ENCODE measurements at regions not wholly inside any gene's neighbourhood (a gene's known extent, or its start where the extent isn't known, plus 50 kb on each side); places are given as distances from the start of the nearest gene placed in this dataset.
"Not testable (repeated sequence)": the region's sequence is repeated elsewhere in the genome, so short reads cannot be mapped to it uniquely, and the experiment has no call there.

DNA sequence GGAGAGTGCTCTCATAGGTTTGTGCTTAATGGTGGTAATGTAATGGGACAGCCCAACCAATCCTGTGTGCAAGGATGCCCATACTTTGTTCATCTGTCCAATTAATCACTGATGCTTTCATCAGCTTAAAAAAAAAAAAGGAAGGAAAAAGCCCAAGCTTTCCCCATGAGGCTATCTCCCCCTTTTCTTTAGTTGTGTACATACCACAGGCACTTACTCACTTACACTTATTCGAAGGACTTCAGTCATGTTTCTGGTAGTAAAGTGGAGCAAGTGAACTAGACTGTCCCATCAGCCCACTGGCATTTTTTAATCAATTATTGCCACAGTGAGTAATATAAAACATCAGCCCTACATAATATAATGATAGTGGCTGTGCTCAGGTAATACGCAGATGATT lies 183.5 kb upstream of the UFM1 start:
- no peak for DNase-seq (ENCODE audit: extremely low read depth in 1 of 11, low read depth in 9 of 11, low spot score in 4 of 11)

DNA sequence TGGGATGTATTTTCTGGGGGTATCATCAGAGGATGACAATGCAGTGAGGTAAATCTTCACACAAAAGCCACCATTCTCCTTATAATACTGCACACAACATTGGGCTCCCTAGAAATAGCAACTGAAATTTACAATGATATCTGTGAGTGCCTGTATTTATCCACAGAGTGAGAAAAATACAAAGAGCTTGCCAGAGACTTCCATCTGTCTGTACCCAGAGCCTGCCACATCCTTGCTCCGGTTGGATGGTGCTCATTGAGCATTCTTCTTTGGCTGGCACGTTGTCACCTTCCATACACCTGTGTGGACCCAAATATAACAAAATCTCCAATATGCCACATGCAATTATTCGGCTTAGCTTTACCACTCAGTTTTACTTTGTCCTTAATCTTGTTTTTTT lies 189.5 kb upstream of the UFM1 start:
- DNase-seq (ENCODE audit: extremely low read depth in 1 of 11, low read depth in 9 of 11, low spot score in 4 of 11) = no peak

GRCh38 chr13:38159710-38160109 lies 189.9 kb upstream of the UFM1 start:
- DNase-seq (ENCODE audit: extremely low read depth in 1 of 11, low read depth in 9 of 11, low spot score in 4 of 11) = no peak

DNA sequence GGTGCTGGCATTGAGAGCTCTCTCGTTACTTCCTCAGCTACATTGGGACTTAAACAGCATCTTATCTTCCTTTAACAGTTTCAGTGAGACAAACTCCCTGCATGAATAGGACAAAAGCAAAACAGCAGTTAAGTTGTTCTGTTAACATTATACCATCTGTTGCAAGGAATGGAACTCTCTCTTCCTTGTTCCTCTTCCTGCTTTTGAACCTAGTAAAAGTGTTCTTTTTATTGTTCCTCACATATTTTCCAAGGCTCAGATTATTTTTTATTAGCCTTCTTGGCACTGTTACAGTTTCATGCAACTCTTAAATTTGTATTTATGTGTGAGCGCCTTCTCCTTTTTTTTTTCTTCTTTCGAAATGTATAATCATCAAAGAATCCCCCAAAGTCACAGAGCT lies 202.6 kb upstream of the UFM1 start:
- no peak for DNase-seq (ENCODE audit: extremely low read depth in 1 of 11, low read depth in 9 of 11, low spot score in 4 of 11)

- no peak for DNase-seq (ENCODE audit: extremely low read depth in 1 of 11, low read depth in 9 of 11, low spot score in 4 of 11)
Observed at GRCh38 chr13:38141792-38142191, 207.9 kb upstream of the UFM1 start.

DNA sequence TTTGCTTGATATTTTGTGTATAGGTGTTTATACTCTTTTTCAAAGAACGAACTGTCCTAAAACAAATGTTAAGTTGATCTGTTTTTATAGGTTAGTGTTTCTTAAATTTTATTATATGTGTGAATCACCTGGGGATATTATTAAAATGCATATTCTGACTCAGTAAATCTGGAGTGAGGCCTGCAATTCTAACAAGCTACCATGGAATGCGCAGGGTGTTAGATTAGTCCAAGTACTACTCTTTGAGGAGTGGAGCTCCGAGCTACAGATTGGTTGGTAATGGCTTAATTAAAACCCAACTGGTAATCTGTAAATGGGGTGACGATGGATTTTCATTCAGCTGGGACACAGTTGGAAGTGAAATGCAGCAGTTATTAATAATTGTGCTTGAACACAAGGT lies 214.1 kb upstream of the UFM1 start:
- no peak for DNase-seq (ENCODE audit: extremely low read depth in 1 of 11, low read depth in 9 of 11, low spot score in 4 of 11)

- no peak for DNase-seq (ENCODE audit: extremely low read depth in 1 of 11, low read depth in 9 of 11, low spot score in 4 of 11)
Observed at GRCh38 chr13:38121267-38121666, 228.4 kb upstream of the UFM1 start.

GRCh38 chr13:38103851-38104250 lies 234.3 kb upstream of the TRPC4 start:
- DNase-seq (ENCODE audit: extremely low read depth in 1 of 11, low read depth in 9 of 11, low spot score in 4 of 11) = no peak

- DNase-seq (ENCODE audit: extremely low read depth in 1 of 11, low read depth in 9 of 11, low spot score in 4 of 11) = no peak
Observed at GRCh38 chr13:38099751-38100150, 230.2 kb upstream of the TRPC4 start.

DNA sequence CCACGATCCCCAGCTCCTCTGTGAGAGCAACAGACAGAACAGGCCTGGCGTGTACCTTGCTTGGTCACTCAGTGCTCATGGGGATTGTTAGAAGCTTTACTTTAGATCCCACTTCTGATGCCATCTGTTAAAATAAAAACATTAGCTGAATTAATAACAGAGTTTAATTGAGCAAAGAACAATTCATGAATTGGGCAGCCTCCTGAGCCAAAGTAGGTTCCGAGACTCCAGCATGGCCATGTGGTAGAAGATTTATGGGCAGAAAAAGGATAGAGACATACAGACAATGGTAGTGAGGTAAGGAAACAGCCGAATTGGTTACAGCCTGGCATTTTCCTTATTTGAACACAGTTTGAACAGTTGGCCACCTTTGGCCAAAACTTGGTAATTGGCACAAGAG lies 223.9 kb upstream of the TRPC4 start:
- DNase-seq (ENCODE audit: extremely low read depth in 1 of 11, low read depth in 9 of 11, low spot score in 4 of 11) = no peak

DNA sequence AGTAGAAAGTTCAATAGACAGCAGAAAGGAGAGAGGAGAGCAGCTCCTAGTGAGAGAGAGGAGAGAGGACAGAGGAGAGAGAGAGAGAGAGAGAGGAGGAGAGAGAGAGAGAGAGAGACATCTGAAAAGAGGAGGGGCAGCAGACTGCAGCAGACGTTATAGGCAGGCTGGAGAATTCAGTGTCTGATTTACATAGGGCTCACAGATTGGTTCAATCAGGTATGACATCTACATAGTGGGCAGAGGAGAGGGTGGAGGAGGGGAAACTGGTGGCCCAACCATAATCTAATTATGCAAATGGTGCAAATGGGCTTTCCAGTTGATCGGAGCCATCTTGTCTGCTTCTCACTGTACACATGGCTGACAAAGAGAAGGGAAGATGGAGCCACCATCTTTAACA lies 221.3 kb upstream of the TRPC4 start:
- DNase-seq (ENCODE audit: extremely low read depth in 1 of 11, low read depth in 9 of 11, low spot score in 4 of 11) = no peak

DNA sequence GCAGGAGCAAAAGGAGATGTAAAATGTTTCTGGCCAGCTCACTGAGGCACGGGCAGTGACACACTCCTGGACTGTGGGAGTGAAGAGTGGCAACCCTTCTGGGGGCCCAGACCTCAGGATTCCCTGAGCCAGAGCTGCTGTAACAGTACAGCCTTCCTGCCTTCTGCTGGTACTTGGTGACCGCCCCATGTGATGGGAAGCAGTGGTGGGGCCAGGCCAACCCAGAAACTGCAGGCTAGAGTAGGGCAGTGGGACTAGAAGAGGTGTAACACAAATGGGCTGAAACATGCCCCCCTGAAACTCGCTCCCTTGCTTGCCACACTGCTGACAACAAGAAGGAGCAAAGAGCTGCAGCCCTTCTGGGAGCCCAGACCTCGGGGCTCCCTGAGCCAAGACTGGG lies 217.1 kb upstream of the TRPC4 start:
- DNase-seq (ENCODE audit: extremely low read depth in 1 of 11, low read depth in 9 of 11, low spot score in 4 of 11) = no peak

- no peak for DNase-seq (ENCODE audit: extremely low read depth in 1 of 11, low read depth in 9 of 11, low spot score in 4 of 11)
Observed at GRCh38 chr13:38086013-38086412, 216.4 kb upstream of the TRPC4 start.

DNA sequence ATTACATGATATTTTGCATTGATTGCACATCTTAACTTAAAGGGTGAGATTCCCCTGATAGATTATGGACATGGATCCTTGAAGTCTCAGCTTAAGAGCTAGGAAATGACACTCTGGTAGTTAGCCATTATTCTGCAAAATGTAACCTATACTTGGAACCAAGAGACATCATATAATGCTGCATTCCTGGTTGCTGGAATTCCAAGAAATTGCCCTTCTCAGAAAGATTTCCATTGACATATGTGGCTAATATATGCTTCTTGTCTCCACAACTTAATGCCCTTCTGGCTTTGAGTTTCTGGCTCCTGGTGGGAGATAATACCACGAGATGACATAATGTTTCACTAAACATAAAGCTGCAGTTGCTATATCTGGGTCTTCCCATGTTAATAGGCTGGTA lies 204.4 kb upstream of the TRPC4 start:
- DNase-seq (ENCODE audit: extremely low read depth in 1 of 11, low read depth in 9 of 11, low spot score in 4 of 11) = no peak

DNA sequence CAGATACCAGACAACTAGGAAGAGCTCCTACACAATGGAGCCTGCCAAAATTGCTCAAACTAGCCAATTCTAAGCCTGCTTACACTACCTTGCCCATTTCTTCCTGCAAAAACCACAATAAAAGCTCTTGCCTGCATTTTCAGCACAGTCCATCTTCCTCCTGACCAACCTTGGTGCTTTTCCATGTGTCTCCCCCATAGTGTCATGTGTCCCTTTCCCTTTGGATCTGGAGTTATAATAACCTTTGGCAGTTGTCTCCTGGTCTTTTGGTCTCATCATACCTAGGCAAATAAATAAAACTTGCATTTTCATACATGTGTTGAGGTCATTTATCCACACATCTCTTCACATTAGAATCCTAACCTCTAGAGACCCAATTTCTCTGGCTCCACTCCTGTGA lies 203.1 kb upstream of the TRPC4 start:
- no peak for DNase-seq (ENCODE audit: extremely low read depth in 1 of 11, low read depth in 9 of 11, low spot score in 4 of 11)

DNA sequence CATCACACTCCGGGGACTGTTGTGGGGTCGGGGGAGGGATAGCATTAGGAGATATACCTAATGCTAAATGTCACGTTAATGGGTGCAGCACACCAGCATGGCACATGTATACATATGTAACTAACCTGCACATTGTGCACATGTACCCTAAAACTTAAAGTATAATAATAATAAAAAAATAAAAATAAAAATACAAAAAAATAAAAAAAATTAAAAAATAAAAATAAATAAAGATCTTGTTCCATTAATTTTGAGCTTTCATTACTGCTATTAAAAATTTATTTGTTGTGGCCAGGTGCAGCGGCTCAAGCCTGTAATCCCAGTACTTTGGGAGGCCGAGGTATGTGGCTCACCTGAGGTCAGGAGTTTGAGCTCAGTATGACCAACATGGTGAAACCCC lies 201.8 kb upstream of the TRPC4 start:
- not testable (repeated sequence) for DNase-seq (ENCODE audit: extremely low read depth in 1 of 11, low read depth in 9 of 11, low spot score in 4 of 11)

DNA sequence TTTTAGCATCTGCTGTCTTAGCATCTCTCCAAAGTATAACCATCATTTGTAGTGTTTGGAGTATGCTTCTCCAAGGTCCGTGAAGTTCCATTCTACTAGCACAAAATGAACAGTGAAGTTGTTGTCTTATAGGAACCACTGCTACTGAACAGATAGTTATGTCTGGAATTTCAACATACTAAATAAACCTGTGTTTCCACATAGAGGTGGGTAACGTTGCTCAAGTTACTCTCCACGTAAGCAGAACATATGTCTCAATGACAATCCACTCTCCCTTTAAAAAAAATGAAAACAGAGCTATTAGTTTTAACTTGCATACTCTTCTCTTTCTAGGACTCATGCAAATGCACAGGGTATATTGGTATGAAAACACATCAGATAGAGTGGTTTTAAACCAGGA lies 184.3 kb upstream of the TRPC4 start:
- no peak for DNase-seq (ENCODE audit: extremely low read depth in 1 of 11, low read depth in 9 of 11, low spot score in 4 of 11)

DNA sequence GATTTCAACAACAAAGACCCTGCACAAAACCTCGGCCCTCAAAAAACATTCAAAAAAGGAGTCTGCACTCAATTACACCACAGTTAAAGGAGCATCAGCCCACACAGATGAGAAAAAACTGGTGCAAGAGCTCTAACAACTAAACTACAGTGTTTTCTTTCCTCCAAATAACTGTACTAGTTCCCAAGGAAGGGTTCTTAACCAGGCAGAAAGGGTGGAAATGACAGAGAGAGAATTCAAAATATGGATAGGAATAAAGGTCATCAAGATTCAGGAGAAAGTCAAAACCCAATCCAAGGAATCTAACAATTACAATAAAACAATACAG lies 176.4 kb upstream of the TRPC4 start:
- no peak for DNase-seq (ENCODE audit: extremely low read depth in 1 of 11, low read depth in 9 of 11, low spot score in 4 of 11)

DNA sequence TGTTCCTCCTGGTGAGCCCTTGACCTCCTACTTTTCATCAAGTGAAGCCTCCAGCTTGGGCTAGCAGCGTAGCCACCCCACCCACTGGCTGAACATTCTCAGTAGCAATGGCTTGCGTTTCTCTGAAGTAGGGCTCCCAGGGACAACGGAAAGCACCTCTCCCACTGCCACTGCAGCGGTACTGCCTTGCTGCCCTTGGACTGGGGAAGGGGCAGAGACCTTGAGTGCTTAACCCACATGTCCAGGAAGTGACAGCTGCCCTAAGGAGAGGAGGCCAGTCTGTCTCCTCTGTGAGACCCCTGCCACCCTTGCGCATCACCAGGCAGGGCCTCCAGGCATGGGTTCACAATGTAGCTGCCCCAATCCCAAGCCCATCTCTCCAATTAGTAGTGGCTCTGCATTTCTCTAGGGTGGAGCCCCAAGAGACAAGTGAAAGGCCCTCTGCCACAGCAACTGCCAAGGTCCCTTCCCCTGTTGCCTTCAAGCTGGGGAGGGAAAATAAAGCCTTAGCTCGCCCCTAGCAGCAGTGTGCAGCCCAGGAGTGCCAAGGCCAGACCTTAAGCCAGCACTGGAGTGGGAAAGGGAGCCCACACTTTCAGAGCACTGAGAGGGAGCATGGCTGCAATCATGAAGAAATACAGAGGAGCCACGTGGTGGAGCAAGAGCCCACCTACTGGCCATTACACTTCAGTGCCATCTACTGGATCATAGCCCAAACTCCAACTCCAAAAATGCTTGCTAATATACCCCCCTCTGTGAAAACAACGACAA lies 175.9 kb upstream of the TRPC4 start:
- DNase-seq (ENCODE audit: extremely low read depth in 1 of 11, low read depth in 9 of 11, low spot score in 4 of 11) = peak in 1 of 11 donors; percentile 2

GRCh38 chr13:38044067-38044466 lies 174.5 kb upstream of the TRPC4 start:
- no peak for DNase-seq (ENCODE audit: extremely low read depth in 1 of 11, low read depth in 9 of 11, low spot score in 4 of 11)

- no peak for DNase-seq (ENCODE audit: extremely low read depth in 1 of 11, low read depth in 9 of 11, low spot score in 4 of 11)
Observed at GRCh38 chr13:38042771-38043170, 173.2 kb upstream of the TRPC4 start.

DNA sequence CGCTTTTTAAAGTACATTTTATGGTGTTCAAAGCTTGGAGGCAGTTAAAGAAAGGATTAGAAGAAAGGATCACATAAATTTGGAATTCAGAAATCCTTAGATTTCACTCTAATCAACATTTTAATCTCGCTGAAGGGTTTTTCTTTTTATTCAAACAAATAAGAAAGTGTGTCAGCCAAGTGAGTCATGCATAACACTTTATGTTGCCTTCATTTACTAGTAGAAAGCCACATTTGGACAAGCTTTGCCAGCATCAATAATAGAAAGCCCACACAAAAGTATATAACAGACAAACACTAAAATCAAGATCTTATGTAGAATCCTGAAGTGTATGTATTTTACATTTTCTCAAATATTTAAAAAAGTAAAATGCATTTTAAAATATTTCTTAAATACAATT lies 154.9 kb upstream of the TRPC4 start:
- no peak for DNase-seq (ENCODE audit: extremely low read depth in 1 of 11, low read depth in 9 of 11, low spot score in 4 of 11)
